GM21367 (cell line): ENCODE measurements at regions not wholly inside any gene's neighbourhood (a gene's known extent, or its start where the extent isn't known, plus 50 kb on each side); places are given as distances from the start of the nearest gene placed in this dataset.
"Not testable (repeated sequence)": the region's sequence is repeated elsewhere in the genome, so short reads cannot be mapped to it uniquely, and the experiment has no call there.

ENCODE experiments used
- ATAC-seq: cut with Tn5 transposase; IDR thresholded peaks from one replicate; pipeline ENCODE4 v1.9.1; 2021; ENCODE audit not compliant: unreplicated experiment

DNA sequence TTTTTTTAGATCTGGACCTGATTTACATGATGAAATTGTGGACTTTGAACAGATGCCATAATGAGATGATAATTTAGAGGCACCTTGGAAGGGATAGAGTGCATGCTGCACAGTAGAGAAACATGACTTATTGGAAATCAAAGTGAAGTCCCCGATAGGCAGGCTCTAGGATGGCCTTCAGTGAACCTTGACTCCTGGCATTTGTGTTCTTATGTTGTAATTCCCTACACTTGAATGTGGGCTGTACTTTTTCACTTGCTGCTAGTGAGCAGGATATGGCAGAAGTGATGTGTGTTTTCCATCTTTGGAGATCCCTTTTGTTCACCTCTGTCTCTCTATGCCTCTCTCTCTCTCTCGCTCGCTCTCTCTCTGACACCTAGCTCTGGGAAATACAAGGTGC lies 1614.6 kb downstream of the PCDH9 start:
- no peak for ATAC-seq

DNA sequence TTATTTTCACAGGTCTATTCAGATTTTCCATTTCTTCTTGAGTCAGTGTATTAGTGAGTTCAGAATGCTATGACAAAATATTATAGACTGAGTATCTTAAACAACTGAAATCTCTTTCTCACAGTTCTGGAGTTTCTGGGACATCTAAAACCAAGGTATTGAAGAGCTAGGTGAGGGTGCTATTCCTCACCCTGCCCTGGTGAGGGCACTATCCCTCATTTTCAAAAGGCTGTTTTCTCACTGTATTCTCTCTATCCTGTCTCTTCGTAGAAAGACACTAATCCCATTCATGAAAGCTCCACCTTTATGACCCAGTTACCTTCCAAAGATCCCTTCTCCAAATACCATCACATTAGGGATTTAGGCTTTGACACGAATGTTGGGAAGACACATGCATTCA lies 1617.1 kb downstream of the PCDH9 start:
- ATAC-seq, result no peak

- ATAC-seq, result no peak
Observed at GRCh38 chr13:65609350-65609749, 1620.8 kb downstream of the PCDH9 start.

- ATAC-seq, result no peak
Observed at GRCh38 chr13:65606622-65607021, 1623.5 kb downstream of the PCDH9 start.

- ATAC-seq, result no peak
Observed at GRCh38 chr13:65605396-65605795, 1624.7 kb downstream of the PCDH9 start.

DNA sequence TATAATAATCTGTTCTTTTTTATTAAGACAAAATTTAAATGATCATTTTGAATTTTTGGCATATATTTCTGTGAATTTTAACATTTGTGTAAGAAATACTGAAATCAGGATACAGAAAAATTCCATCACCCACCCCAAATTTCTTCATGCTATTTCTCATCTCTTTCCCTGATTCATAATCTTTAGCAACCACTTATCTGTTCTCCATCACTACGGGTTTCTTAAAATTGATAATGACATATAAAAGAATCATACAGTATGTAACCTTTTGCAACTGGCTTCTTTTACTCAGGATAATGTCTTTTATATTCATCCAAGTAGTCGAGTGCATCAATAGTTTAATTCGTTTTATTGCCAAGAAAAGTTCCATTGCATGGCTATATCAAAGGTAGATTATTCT lies 1627.0 kb downstream of the PCDH9 start:
- ATAC-seq, result no peak

- no peak for ATAC-seq
Observed at GRCh38 chr13:65601855-65602254, 1628.3 kb downstream of the PCDH9 start.

GRCh38 chr13:65600702-65601101 lies 1629.4 kb downstream of the PCDH9 start:
- no peak for ATAC-seq

DNA sequence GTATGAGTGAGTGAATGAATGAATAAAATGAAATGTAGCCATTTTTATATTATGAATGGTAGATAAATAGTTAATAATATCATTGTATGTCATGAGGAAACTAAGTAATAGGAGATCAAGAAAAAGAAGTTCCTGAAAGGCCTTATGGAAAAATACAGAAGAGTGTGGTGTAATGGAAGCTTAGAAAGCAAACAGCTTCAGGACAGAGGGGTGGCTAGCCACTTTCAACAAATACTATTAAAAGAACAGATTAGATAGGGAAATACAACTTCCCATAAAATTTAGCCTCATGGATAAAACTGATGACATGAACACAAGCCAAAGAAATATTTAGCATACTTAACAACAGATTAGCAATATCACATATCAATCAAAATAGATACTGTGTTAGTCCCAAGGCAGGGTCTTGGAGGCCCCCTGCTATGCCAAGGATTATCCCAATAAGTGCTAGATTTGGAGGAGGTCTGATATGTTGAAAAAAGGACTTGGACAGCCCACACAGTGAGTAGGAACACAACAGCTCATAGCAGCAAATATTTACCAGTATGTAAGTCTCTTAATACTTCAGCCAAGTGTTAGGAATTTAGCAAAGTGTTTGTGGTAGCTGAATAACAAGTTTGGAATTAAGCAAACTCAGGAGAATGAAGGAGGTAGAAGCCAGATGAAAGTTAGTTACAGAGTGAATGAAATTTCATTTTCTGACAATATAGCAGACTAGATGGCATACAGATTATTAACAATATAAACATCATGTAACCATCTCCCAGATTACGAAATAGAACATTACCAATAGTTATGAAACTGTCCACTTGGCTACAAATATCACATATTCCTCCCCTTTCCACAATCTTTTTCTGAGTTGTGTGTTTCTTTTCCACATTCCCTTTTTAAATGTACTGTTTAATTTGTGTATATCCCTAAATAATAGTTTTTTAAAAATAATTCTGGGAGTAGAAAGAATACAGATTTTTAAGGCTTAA lies 1632.0 kb downstream of the PCDH9 start:
- ATAC-seq, result no peak

DNA sequence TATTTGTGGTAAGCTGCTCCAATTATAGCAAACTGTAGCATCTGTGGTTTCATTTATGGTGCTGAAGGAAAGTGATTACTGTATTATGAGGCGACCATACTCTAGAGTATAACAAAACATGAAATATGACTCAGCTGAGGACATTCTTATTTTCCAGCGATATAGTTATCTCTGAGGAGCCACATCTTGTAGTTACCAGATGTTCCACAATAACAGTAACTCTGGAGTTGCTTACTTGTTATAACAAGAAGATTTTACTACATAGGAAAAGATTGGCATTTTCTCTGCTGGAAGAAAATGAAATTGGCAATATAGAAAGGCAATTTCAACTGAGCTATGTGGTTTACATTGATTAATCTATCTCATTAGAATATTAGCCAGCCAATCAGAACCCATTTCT lies 1634.2 kb downstream of the PCDH9 start:
- ATAC-seq, result no peak

DNA sequence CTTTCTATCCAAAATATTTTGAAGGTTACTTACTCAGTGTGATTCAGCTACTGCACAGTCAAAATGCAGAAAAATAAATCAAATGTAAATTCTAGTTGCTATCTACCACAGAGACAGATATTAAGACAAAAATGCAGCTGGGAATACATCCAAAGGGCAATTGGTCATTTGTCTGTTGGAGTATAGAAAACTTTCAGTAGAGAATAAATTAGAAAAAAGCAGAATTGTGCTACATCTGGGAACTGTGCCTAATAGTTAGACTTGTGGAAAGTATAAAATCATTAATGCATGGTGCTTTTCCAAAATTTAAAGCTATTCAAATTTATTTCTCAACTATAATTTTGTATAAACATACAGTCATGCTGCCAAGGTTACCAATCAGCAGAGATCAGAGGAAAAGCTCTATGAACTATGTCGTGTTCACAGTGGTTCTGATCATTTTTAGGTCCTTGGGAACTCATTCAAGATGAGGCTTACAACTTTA lies 1635.8 kb downstream of the PCDH9 start:
- ATAC-seq, result no peak

DNA sequence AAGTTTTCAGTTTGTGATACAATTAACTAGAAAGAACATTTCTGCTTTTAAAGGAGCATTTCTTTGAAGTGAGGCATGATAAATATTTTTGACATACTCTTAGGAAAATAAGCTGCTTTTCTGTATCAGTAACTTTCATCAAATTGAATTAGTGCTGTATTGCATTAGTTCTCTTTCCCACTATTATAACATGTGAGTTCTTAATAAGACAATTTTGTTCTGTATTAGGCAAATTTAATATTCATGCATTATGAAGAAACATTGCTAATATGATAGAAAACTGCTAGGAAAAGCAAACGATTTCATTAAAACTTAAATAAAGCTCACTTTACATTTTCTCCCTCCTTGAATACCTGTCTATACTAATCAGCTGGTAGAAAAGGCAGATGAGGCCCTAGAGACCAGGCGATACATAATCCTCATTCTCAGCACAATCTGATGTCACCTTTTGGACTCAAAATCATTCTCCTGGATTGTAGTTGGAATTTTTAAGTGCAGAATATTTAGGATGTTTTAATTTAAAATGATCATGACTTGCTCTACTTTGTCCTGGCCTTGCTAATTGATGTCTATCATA lies 1636.8 kb downstream of the PCDH9 start:
- ATAC-seq, result no peak

- no peak for ATAC-seq
Observed at GRCh38 chr13:65592731-65593130, 1637.4 kb downstream of the PCDH9 start.

DNA sequence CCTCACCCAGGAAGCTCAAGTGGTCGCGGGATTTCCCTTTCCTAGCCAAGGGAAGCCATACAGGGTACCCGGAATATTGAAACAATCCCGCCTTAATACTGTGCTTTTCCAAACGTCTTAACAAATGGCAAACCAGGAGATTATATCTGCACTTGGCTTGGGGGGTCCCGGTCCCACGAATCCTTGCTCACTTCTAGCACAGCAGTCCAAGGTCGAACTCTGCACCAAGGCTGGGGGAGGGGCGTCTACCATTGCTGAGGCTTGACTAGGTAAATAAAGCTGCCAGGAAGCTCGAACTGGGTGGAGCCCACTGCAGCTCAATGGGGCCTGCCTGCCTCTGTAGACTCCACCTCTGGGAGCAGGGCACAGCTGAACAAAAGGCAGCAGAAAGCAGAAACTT lies 1644.8 kb downstream of the PCDH9 start:
- ATAC-seq, result no peak

DNA sequence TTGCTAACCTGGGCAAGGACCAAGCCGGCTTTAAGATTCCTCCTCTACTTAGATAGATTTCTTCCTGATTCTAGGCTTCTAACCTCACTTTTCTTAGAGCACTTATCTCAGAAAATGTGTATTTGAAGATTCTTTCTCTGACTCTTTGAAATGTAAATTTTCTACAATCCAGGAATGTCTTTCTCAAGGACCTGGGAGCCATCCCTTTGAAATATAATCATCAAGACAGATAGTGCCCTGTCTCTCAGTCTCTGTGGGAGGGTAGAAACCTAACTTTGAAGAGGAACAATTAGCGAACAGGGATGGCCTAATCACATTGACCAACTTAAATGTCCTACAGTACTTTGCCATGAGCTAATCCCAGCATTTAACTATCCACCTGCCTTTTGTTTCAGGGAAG lies 1646.0 kb downstream of the PCDH9 start:
- ATAC-seq, result no peak

- no peak for ATAC-seq
Observed at GRCh38 chr13:65582160-65582559, 1648.0 kb downstream of the PCDH9 start.

DNA sequence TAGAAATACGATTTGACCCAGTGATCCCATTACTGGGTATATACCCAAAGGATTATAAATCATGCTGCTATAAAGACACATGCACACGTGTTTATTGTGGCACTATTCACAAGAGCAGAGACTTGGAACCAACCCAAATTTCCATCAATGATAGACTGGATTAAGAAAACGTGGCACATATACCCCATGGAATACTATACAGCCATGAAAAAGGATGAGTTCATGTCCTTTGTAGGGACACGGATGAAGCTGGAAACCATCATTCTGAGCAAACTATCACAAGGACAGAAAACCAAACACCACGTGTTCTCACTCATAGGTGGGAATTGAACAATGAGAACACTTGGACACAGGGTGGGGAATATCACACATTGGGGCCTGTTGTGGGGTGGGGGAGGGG lies 1665.6 kb downstream of the PCDH9 start:
- ATAC-seq, result not testable (repeated sequence)

GRCh38 chr13:65562305-65562704 lies 1667.8 kb downstream of the PCDH9 start:
- ATAC-seq, result no peak

- no peak for ATAC-seq
Observed at GRCh38 chr13:65560936-65561335, 1669.2 kb downstream of the PCDH9 start.

GRCh38 chr13:65555962-65556361 lies 1674.2 kb downstream of the PCDH9 start:
- ATAC-seq, result no peak

DNA sequence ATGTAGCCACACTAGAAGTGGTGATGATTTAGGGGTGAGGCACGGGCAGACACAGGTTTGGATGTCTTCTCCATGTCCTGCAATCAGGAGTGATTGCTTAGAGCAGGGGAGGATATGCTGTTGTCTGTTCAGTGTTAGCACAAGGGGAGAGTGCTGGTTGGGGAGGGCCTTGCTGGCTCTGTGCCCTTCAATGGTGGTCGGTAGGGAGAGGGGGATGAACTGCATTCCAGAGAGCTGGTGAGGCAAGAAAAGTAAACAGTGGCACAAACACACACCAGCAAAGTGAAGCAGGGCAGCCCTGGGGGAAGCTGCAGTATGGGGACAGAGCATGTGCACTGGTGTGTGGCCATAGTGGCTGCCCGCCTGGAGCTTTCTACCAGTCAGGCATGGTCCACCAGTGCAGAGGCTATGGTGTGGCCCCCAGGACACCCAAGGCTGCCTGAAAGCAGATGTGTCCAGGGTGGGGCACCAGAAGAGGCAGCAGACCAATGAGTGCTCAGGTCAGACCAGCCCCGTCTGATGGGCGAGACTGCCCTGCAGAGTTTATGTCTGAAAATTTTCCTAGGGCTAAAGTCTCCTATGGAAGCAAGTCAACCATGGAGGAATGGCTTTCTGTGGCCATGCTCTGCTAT lies 1676.9 kb downstream of the PCDH9 start:
- no peak for ATAC-seq

GRCh38 chr13:65551208-65551607 lies 1678.9 kb downstream of the PCDH9 start:
- no peak for ATAC-seq
